ENCODE measurements at regions not wholly inside any gene's neighbourhood (a gene's known extent, or its start where the extent isn't known, plus 50 kb on each side); places are given as distances from the start of the nearest gene placed in this dataset.

- no peak overlapping the region for H3K14ac ChIP-seq (ENCODE audit: low read length)
- H3K4me1 ChIP-seq (ENCODE audit: control insufficient read depth in 2 of 2, insufficient read depth in 1 of 2, low read depth in 1 of 2, low read length in 2 of 2): peaks cover 19% of the 10 kb centered on the region in 2 donors
Measured at GRCh38 chr11:15875943-15876342, 480.4 kb downstream of the SOX6 start.

GRCh38 chr11:15878756-15879155, 477.6 kb downstream of the SOX6 start:
- no peak for DNase-seq (ENCODE audit: low spot score)
- no peaks in the 10 kb centered on the region for H3K79me1 ChIP-seq (ENCODE audit: low read depth, low read length)
- no peak overlapping the region for H4K8ac ChIP-seq (ENCODE audit: low read depth, low read length)
- no peak overlapping the region for H3K4me3 ChIP-seq (ENCODE audit: low read length in 2 of 2)
- no peak overlapping the region for H3K9ac ChIP-seq (ENCODE audit: low read depth, low read length, poor library complexity)
- H2AK5ac ChIP-seq (ENCODE audit: low read depth, low read length): no peak overlapping the region
- H2BK120ac ChIP-seq (ENCODE audit: low read depth, low read length): no peak overlapping the region
- H3K9me3 ChIP-seq (replicated peaks in 1 of 2; ENCODE audit: control insufficient read depth in 2 of 2, insufficient read depth in 1 of 2, low read depth in 1 of 2, low read length in 2 of 2): no peaks in the 10 kb centered on the region
- no peak overlapping the region for H2AFZ ChIP-seq (ENCODE audit: low read length)
- no CpG with 5 or more reads among the region's 1 CpG for WGBS, 2 donors (ENCODE audit: extremely low coverage in 2 of 2, insufficient read length in 2 of 2, insufficient replicate concordance in 1 of 2)
- no peak overlapping the region for H3K27ac ChIP-seq (replicated peaks; ENCODE audit: low read length)
- no peak overlapping the region for H2BK12ac ChIP-seq (ENCODE audit: low read length)
- H2BK15ac ChIP-seq (ENCODE audit: low read length): no peak overlapping the region
- H3K14ac ChIP-seq (ENCODE audit: low read length): no peak overlapping the region
- H3K18ac ChIP-seq (ENCODE audit: low read length): no peak overlapping the region
- H4K91ac ChIP-seq (ENCODE audit: low read depth, low read length, poor library complexity): no peak overlapping the region
- peaks cover 0 to 45% (median 0%) of the 10 kb centered on the region in 3 experiments for H3K27me3 ChIP-seq (ENCODE audit: control insufficient read depth in 3 of 3, insufficient read depth in 3 of 3, low read depth in 1 of 3, low read length in 3 of 3)
- no peak overlapping the region for H3K4me2 ChIP-seq (ENCODE audit: insufficient read depth, low read length, poor library complexity, severe bottlenecking)
- H3K4ac ChIP-seq (ENCODE audit: low read length): no peak overlapping the region
- no peak overlapping the region for H2BK5ac ChIP-seq (ENCODE audit: low read length)
- H3K36me3 ChIP-seq (replicated peaks in 1 of 2; ENCODE audit: control insufficient read depth in 2 of 2, insufficient read depth in 2 of 2, low read length in 2 of 2): no peaks in the 10 kb centered on the region
- peaks cover 7 to 11% of the 10 kb centered on the region in 2 donors for H3K4me1 ChIP-seq (ENCODE audit: control insufficient read depth in 2 of 2, insufficient read depth in 1 of 2, low read depth in 1 of 2, low read length in 2 of 2)
- no peak overlapping the region for H3K23ac ChIP-seq (ENCODE audit: low read depth, low read length, poor library complexity)

More at GRCh38 chr11:15875943-15876342, 480.4 kb downstream of the SOX6 start:
- no peak overlapping the region for H4K91ac ChIP-seq (ENCODE audit: low read depth, low read length, poor library complexity)
- H3K36me3 ChIP-seq (replicated peaks in 1 of 2; ENCODE audit: control insufficient read depth in 2 of 2, insufficient read depth in 2 of 2, low read length in 2 of 2): no peaks in the 10 kb centered on the region
- no peak for DNase-seq (ENCODE audit: low spot score)
- H3K27ac ChIP-seq (replicated peaks; ENCODE audit: low read length): peak overlapping the region; percentile 2
- no peak overlapping the region for H3K4me3 ChIP-seq (ENCODE audit: low read length in 2 of 2)
- peaks cover 0 to 24% (median 0%) of the 10 kb centered on the region in 3 experiments for H3K27me3 ChIP-seq (ENCODE audit: control insufficient read depth in 3 of 3, insufficient read depth in 3 of 3, low read depth in 1 of 3, low read length in 3 of 3)
- H4K8ac ChIP-seq (ENCODE audit: low read depth, low read length): no peak overlapping the region
- H3K18ac ChIP-seq (ENCODE audit: low read length): no peak overlapping the region
- H2BK12ac ChIP-seq (ENCODE audit: low read length): no peak overlapping the region
- H3K4ac ChIP-seq (ENCODE audit: low read length): no peak overlapping the region
- H3K4me2 ChIP-seq (ENCODE audit: insufficient read depth, low read length, poor library complexity, severe bottlenecking): no peak overlapping the region
- H3K23ac ChIP-seq (ENCODE audit: low read depth, low read length, poor library complexity): no peak overlapping the region
- no peaks in the 10 kb centered on the region for H3K9me3 ChIP-seq (replicated peaks in 1 of 2; ENCODE audit: control insufficient read depth in 2 of 2, insufficient read depth in 1 of 2, low read depth in 1 of 2, low read length in 2 of 2)
- H2AFZ ChIP-seq (ENCODE audit: low read length): peak overlapping the region; percentile 56
- no peak overlapping the region for H2BK5ac ChIP-seq (ENCODE audit: low read length)
- H2BK15ac ChIP-seq (ENCODE audit: low read length): no peak overlapping the region
- no CpG with 5 or more reads among the region's 2 CpGs for WGBS, 2 donors (ENCODE audit: extremely low coverage in 2 of 2, insufficient read length in 2 of 2, insufficient replicate concordance in 1 of 2)
- no peaks in the 10 kb centered on the region for H3K79me1 ChIP-seq (ENCODE audit: low read depth, low read length)
- no peak overlapping the region for H3K9ac ChIP-seq (ENCODE audit: low read depth, low read length, poor library complexity)
- H2BK120ac ChIP-seq (ENCODE audit: low read depth, low read length): no peak overlapping the region
- no peak overlapping the region for H2AK5ac ChIP-seq (ENCODE audit: low read depth, low read length)

- Histone ChIP-seq H2AK5ac (ENCODE audit: low read depth, low read length) (no peak overlapping the region), H3K4me3 (ENCODE audit: low read length in 2 of 2) (no peak overlapping the region), H3K23ac (ENCODE audit: low read depth, low read length, poor library complexity) (no peak overlapping the region), H3K9me3 (replicated peaks in 1 of 2; ENCODE audit: control insufficient read depth in 2 of 2, insufficient read depth in 1 of 2, low read depth in 1 of 2, low read length in 2 of 2) (no peaks in the 10 kb centered on the region), H3K9ac (ENCODE audit: low read depth, low read length, poor library complexity) (no peak overlapping the region), H2AFZ (ENCODE audit: low read length) (no peak overlapping the region), H3K27me3 (ENCODE audit: control insufficient read depth in 3 of 3, insufficient read depth in 3 of 3, low read depth in 1 of 3, low read length in 3 of 3) (peaks cover 0 to 52% (median 0%) of the 10 kb centered on the region in 3 experiments), H3K27ac (replicated peaks; ENCODE audit: low read length) (no peak overlapping the region), H2BK15ac (ENCODE audit: low read length) (no peak overlapping the region), H4K91ac (ENCODE audit: low read depth, low read length, poor library complexity) (no peak overlapping the region), H3K4me1 (ENCODE audit: control insufficient read depth in 2 of 2, insufficient read depth in 1 of 2, low read depth in 1 of 2, low read length in 2 of 2) (peaks cover 7 to 16% of the 10 kb centered on the region in 2 donors), H2BK120ac (ENCODE audit: low read depth, low read length) (no peak overlapping the region), H3K18ac (ENCODE audit: low read length) (peak overlapping the region; percentile 22), H4K8ac (ENCODE audit: low read depth, low read length) (no peak overlapping the region), H2BK5ac (ENCODE audit: low read length) (no peak overlapping the region), H3K14ac (ENCODE audit: low read length) (no peak overlapping the region), H2BK12ac (ENCODE audit: low read length) (no peak overlapping the region), H3K4me2 (ENCODE audit: insufficient read depth, low read length, poor library complexity, severe bottlenecking) (no peak overlapping the region), H3K79me1 (ENCODE audit: low read depth, low read length) (no peaks in the 10 kb centered on the region), H3K4ac (ENCODE audit: low read length) (no peak overlapping the region), H3K36me3 (replicated peaks in 1 of 2; ENCODE audit: control insufficient read depth in 2 of 2, insufficient read depth in 2 of 2, low read length in 2 of 2) (no peaks in the 10 kb centered on the region)
- no CpG with 5 or more reads among the region's 3 CpGs for WGBS, 2 donors (ENCODE audit: extremely low coverage in 2 of 2, insufficient read length in 2 of 2, insufficient replicate concordance in 1 of 2)
- no peak for DNase-seq (ENCODE audit: low spot score)
Measured at GRCh38 chr11:15880291-15880690, 476.1 kb downstream of the SOX6 start.

- Histone ChIP-seq H3K27ac (replicated peaks; ENCODE audit: low read length) (no peak overlapping the region), H4K91ac (ENCODE audit: low read depth, low read length, poor library complexity) (no peak overlapping the region), H3K9ac (ENCODE audit: low read depth, low read length, poor library complexity) (no peak overlapping the region), H2BK15ac (ENCODE audit: low read length) (no peak overlapping the region), H3K9me3 (replicated peaks in 1 of 2; ENCODE audit: control insufficient read depth in 2 of 2, insufficient read depth in 1 of 2, low read depth in 1 of 2, low read length in 2 of 2) (no peaks in the 10 kb centered on the region), H3K4me2 (ENCODE audit: insufficient read depth, low read length, poor library complexity, severe bottlenecking) (no peak overlapping the region), H3K14ac (ENCODE audit: low read length) (no peak overlapping the region), H2AFZ (ENCODE audit: low read length) (no peak overlapping the region), H3K23ac (ENCODE audit: low read depth, low read length, poor library complexity) (no peak overlapping the region), H2BK5ac (ENCODE audit: low read length) (no peak overlapping the region), H4K8ac (ENCODE audit: low read depth, low read length) (no peak overlapping the region), H2BK12ac (ENCODE audit: low read length) (no peak overlapping the region), H3K4me3 (ENCODE audit: low read length in 2 of 2) (no peak overlapping the region), H3K4me1 (ENCODE audit: control insufficient read depth in 2 of 2, insufficient read depth in 1 of 2, low read depth in 1 of 2, low read length in 2 of 2) (peaks cover 0 to 10% of the 10 kb centered on the region in 2 donors), H3K79me1 (ENCODE audit: low read depth, low read length) (no peaks in the 10 kb centered on the region), H2BK120ac (ENCODE audit: low read depth, low read length) (no peak overlapping the region), H3K18ac (ENCODE audit: low read length) (peak overlapping the region; percentile 32), H2AK5ac (ENCODE audit: low read depth, low read length) (no peak overlapping the region), H3K27me3 (ENCODE audit: control insufficient read depth in 3 of 3, insufficient read depth in 3 of 3, low read depth in 1 of 3, low read length in 3 of 3) (peaks cover 0 to 62% (median 0%) of the 10 kb centered on the region in 3 experiments), H3K4ac (ENCODE audit: low read length) (no peak overlapping the region), H3K36me3 (replicated peaks in 1 of 2; ENCODE audit: control insufficient read depth in 2 of 2, insufficient read depth in 2 of 2, low read length in 2 of 2) (no peaks in the 10 kb centered on the region)
- DNase-seq (ENCODE audit: low spot score): no peak
- WGBS, 2 donors (ENCODE audit: extremely low coverage in 2 of 2, insufficient read length in 2 of 2, insufficient replicate concordance in 1 of 2): no CpG with 5 or more reads among the region's 9 CpGs
Measured at GRCh38 chr11:15882876-15883454, 473.4 kb downstream of the SOX6 start.

All from neuronal stem cell (in vitro differentiated cells).